Endodermal cell (in vitro differentiated cells): ENCODE measurements at regions not wholly inside any gene's neighbourhood (a gene's known extent, or its start where the extent isn't known, plus 50 kb on each side); places are given as distances from the start of the nearest gene placed in this dataset.

Source experiments
- DNase-seq: peaks from one replicate; pipeline ENCODE4 v3.0.0-alpha.2; 2017
- H3K27ac ChIP-seq: 2 replicates; pipeline ENCODE4 v1.5.1; 2013; ENCODE audit warnings: mild to moderate bottlenecking, low read depth, low read length, moderate library complexity
- H3K27me3 ChIP-seq: 2 replicates; pipeline ENCODE4 v1.6.1; 2013; ENCODE audit warnings: mild to moderate bottlenecking, low read length, moderate library complexity; ENCODE audit not compliant: insufficient read depth, control insufficient read depth, poor library complexity, severe bottlenecking
- H3K36me3 ChIP-seq: 2 replicates; pipeline ENCODE4 v1.7.0; 2013; ENCODE audit warnings: mild to moderate bottlenecking, low read length, moderate library complexity; ENCODE audit not compliant: control insufficient read depth, insufficient read depth
- H3K4me1 ChIP-seq: one replicate; pipeline ENCODE4 v1.7.0; 2013; ENCODE audit warnings: low read length; ENCODE audit not compliant: control insufficient read depth, insufficient read depth
- H3K4me3 ChIP-seq: 2 replicates; pipeline ENCODE4 v1.5.1; 2013; ENCODE audit warnings: mild to moderate bottlenecking, low read length, moderate library complexity
- H3K9ac ChIP-seq: 2 replicates; pipeline ENCODE4 v1.6.1; 2013; ENCODE audit warnings: mild to moderate bottlenecking, low read length, moderate library complexity; ENCODE audit not compliant: poor library complexity, severe bottlenecking; ENCODE audit errors: extremely low read depth
- H3K9me3 ChIP-seq: 2 replicates; pipeline ENCODE4 v1.6.1; 2013; ENCODE audit warnings: mild to moderate bottlenecking, low read length, moderate library complexity; ENCODE audit not compliant: control insufficient read depth
- H3K27ac Mint-ChIP-seq: 2 replicates; pipeline ENCODE4 v1.8.0; 2020; ENCODE audit warnings: mixed read lengths
- H3K27me3 Mint-ChIP-seq: 2 replicates; pipeline ENCODE4 v1.8.0; 2021; ENCODE audit warnings: mild to moderate bottlenecking, mixed read lengths; ENCODE audit not compliant: insufficient read depth
- H3K36me3 Mint-ChIP-seq: 2 replicates; pipeline ENCODE4 v1.8.0; 2020; ENCODE audit warnings: low read depth, mixed read lengths
- H3K4me1 Mint-ChIP-seq: 2 replicates; pipeline ENCODE4 v1.8.0; 2020; ENCODE audit warnings: mixed read lengths
- H3K4me3 Mint-ChIP-seq: 2 replicates; pipeline ENCODE4 v1.8.0; 2020; ENCODE audit warnings: mild to moderate bottlenecking, moderate library complexity, mixed read lengths
- H3K9me3 Mint-ChIP-seq: 2 replicates; pipeline ENCODE4 v1.8.0; 2020; ENCODE audit warnings: mild to moderate bottlenecking, mixed read lengths
- CTCF ChIP-seq: fragments of 200-600 bp; sonication (generic); conservative IDR thresholded peaks from 2 replicates; pipeline ENCODE4 v1.5.0; 2021; ENCODE audit warnings: antibody characterized with exemption, mild to moderate bottlenecking
- WGBS, 2 experiments: methylation state at CpG; one replicate each; pipeline versions ENCODE4 v1.1.5 to v1.1.7; 2013; ENCODE audit warnings: missing lambda C conversion rate in 2 of 2, mixed read lengths in 1 of 2; ENCODE audit not compliant: insufficient coverage in 1 of 2, insufficient read length in 1 of 2; 5-methylcytosine and 5-hydroxymethylcytosine counted together

GRCh38 chr18:55805666-55806065 is 217.7 kb upstream of the TCF4 start:
- H3K9me3 ChIP-seq = no peaks in the 10 kb centered on the region
- H3K27me3 ChIP-seq = no peaks in the 10 kb centered on the region
- Mint-ChIP-seq H3K27me3 (no peaks in the 10 kb centered on the region), H3K27ac (no peak overlapping the region), H3K9me3 (no peaks in the 10 kb centered on the region), H3K4me3 (no peak overlapping the region), H3K36me3 (peaks cover 4% of the 10 kb centered on the region), H3K4me1 (no peaks in the 10 kb centered on the region)
- H3K9ac ChIP-seq = no peak overlapping the region
- no peak overlapping the region for H3K4me3 ChIP-seq
- no peaks in the 10 kb centered on the region for H3K36me3 ChIP-seq
- WGBS, 2 experiments = 71 to 96% methylated on average over 2 to 3 of the region's 3 CpGs
- no peak for TF ChIP-seq CTCF
- no peak for DNase-seq
- no peak overlapping the region for H3K27ac ChIP-seq
- H3K4me1 ChIP-seq = no peaks in the 10 kb centered on the region

GRCh38 chr18:55795101-55795669 is 207.2 kb upstream of the TCF4 start:
- no peak overlapping the region for H3K4me3 Mint-ChIP-seq
- peaks cover 5% of the 10 kb centered on the region for H3K9me3 Mint-ChIP-seq
- peaks cover 3% of the 10 kb centered on the region for H3K27me3 Mint-ChIP-seq
- Histone ChIP-seq H3K9ac (no peak overlapping the region), H3K9me3 (no peaks in the 10 kb centered on the region), H3K36me3 (no peaks in the 10 kb centered on the region), H3K27ac (no peak overlapping the region), H3K27me3 (no peaks in the 10 kb centered on the region), H3K4me3 (no peak overlapping the region), H3K4me1 (no peaks in the 10 kb centered on the region)
- H3K4me1 Mint-ChIP-seq = peaks cover 5% of the 10 kb centered on the region
- no peak for DNase-seq
- no peaks in the 10 kb centered on the region for H3K36me3 Mint-ChIP-seq
- TF ChIP-seq CTCF = no peak
- WGBS, 2 experiments = 75 to 91% methylated on average over 1 to 2 of the region's 2 CpGs
- H3K27ac Mint-ChIP-seq = no peak overlapping the region

GRCh38 chr18:55794288-55795052 is 206.5 kb upstream of the TCF4 start:
- Mint-ChIP-seq H3K4me3 (no peak overlapping the region), H3K27ac (no peak overlapping the region), H3K4me1 (peaks cover 7% of the 10 kb centered on the region), H3K36me3 (peaks cover 6% of the 10 kb centered on the region), H3K9me3 (peaks cover 9% of the 10 kb centered on the region), H3K27me3 (peaks cover 3% of the 10 kb centered on the region)
- Histone ChIP-seq H3K4me3 (no peak overlapping the region), H3K9me3 (peaks cover 5% of the 10 kb centered on the region), H3K4me1 (no peaks in the 10 kb centered on the region), H3K9ac (no peak overlapping the region), H3K27me3 (no peaks in the 10 kb centered on the region), H3K36me3 (no peaks in the 10 kb centered on the region), H3K27ac (no peak overlapping the region)
- DNase-seq = no peak
- no peak for TF ChIP-seq CTCF
- WGBS, 2 experiments = 62 to 80% methylated on average over 5 to 8 of the region's 8 CpGs
